Stimulated activated CD8-positive, alpha-beta memory T cell treated with anti-CD3 and anti-CD28 coated beads, Interleukin-4, amount 100 ng/mL, for 48 hours (primary cell): ENCODE measurements at regions not wholly inside any gene's neighbourhood (a gene's known extent, or its start where the extent isn't known, plus 50 kb on each side); places are given as distances from the start of the nearest gene placed in this dataset.

Experiments
- DNase-seq: peaks from one replicate; pipeline ENCODE4 v3.0.0-alpha.2; 2020

- no peak for DNase-seq
Observed at GRCh38 chr4:57554556-57555092, 444.4 kb upstream of the IGFBP7 start.

GRCh38 chr4:57553728-57554127 is 443.5 kb upstream of the IGFBP7 start:
- DNase-seq, result no peak

- DNase-seq, result no peak
Observed at GRCh38 chr4:57550198-57550597, 440.0 kb upstream of the IGFBP7 start.

GRCh38 chr4:57548856-57549255 is 438.7 kb upstream of the IGFBP7 start:
- DNase-seq, result no peak

GRCh38 chr4:57544811-57545654 is 434.8 kb upstream of the IGFBP7 start:
- no peak for DNase-seq

GRCh38 chr4:57504797-57505530 is 394.8 kb upstream of the IGFBP7 start:
- no peak for DNase-seq

- no peak for DNase-seq
Observed at GRCh38 chr4:57504139-57504538, 394.0 kb upstream of the IGFBP7 start.

- DNase-seq, result no peak
Observed at GRCh38 chr4:57501720-57502119, 391.5 kb upstream of the IGFBP7 start.

GRCh38 chr4:57499786-57500185 is 389.6 kb upstream of the IGFBP7 start:
- no peak for DNase-seq

- no peak for DNase-seq
Observed at GRCh38 chr4:57498251-57498650, 388.1 kb upstream of the IGFBP7 start.

- no peak for DNase-seq
Observed at GRCh38 chr4:57496697-57497471, 386.7 kb upstream of the IGFBP7 start.

GRCh38 chr4:57494821-57495220 is 384.6 kb upstream of the IGFBP7 start:
- no peak for DNase-seq

- DNase-seq, result no peak
Observed at GRCh38 chr4:57492251-57492878, 382.2 kb upstream of the IGFBP7 start.

- no peak for DNase-seq
Observed at GRCh38 chr4:57491388-57491787, 381.2 kb upstream of the IGFBP7 start.

- no peak for DNase-seq
Observed at GRCh38 chr4:57490520-57491255, 380.5 kb upstream of the IGFBP7 start.

GRCh38 chr4:57488366-57489162 is 378.4 kb upstream of the IGFBP7 start:
- no peak for DNase-seq

- no peak for DNase-seq
Observed at GRCh38 chr4:57475424-57475823, 365.2 kb upstream of the IGFBP7 start.

- no peak for DNase-seq
Observed at GRCh38 chr4:57465321-57466056, 355.3 kb upstream of the IGFBP7 start.

- DNase-seq, result no peak
Observed at GRCh38 chr4:57462843-57463242, 352.7 kb upstream of the IGFBP7 start.

GRCh38 chr4:57460967-57461366 is 350.8 kb upstream of the IGFBP7 start:
- no peak for DNase-seq
